NCI-H345 (cell line): ENCODE measurements at regions not wholly inside any gene's neighbourhood (a gene's known extent, or its start where the extent isn't known, plus 50 kb on each side); places are given as distances from the start of the nearest gene placed in this dataset.
"Not testable (repeated sequence)": the region's sequence is repeated elsewhere in the genome, so short reads cannot be mapped to it uniquely, and the experiment has no call there.

Source experiments
- DNase-seq: peaks from one replicate; lab custom pipeline; 2025; lab: John Stamatoyannopoulos, UW

DNA sequence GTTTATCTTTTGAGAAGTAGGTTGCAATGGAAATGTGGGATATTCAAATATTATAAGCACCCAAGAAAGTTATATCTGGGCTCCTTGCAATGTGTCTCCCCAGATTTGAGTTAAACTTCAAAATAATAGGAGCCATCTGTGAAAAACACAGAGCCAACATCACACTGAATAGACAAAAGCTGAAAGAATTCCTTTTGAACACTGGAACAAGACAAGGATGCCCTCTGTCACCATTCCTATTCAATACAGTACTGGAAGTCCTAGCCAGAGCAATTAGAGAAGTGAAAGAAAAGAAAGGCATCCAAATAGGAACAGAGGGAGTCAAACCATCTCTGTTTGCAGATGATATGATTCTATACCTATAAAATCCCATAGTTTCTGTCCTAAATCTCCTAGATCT, 114.3 kb upstream of the IL1RAPL1 start:
- DNase-seq: no peak

DNA sequence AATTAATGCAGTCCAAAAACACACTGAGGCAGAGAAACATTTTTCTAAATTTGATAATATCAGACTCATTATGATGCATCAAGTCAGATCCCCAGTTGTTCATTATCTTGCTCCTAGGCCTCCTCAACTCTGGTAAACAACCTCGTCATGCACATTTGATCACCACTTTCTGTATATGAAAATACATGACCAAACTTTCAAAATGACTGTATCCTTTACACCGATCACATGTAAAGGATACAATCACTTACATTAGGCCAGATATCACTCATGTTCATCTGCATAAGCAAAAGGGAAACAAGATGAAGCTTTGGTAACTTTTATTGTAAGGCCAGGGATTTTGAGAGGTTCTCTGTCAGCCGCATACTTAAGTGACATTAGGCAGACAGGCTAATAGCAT, 99.4 kb upstream of the IL1RAPL1 start:
- no peak for DNase-seq

DNA sequence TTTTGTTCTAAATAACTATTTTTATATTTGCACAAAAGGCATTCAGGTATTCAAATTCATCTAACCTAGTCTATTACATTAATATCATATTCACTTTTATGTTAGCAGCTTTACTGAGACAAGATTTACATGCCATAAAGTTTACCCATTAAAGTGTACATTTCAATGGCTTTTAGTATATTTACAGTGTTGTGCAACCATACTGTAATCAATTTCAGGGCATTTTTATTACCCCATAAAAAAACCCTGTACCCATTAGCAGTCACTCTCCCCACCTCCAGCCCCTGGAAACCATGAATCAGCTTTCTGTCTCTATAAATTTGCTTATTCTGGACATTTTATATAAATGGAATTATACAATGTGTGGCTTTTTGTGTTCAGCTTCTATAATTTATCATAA, 95.9 kb upstream of the IL1RAPL1 start:
- DNase-seq: no peak

DNA sequence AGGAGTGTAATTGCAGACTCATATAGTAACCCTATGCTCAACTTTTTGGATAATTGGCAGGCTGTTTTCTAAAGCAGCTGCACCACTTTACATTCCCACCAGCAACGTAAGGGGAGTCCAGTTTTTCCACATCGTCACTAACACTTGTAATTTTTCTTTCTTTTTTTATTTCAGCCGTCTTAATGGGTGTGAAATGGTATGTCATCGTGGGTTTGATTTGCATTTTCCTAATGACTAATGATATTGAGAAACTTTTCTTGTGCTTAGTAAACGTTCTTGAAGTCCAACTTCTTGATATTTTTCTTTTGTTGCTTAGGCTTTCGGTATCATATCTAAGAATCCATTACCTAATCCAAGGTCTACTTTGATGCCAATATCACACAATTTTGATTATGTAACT, 95.3 kb upstream of the IL1RAPL1 start:
- DNase-seq: no peak

DNA sequence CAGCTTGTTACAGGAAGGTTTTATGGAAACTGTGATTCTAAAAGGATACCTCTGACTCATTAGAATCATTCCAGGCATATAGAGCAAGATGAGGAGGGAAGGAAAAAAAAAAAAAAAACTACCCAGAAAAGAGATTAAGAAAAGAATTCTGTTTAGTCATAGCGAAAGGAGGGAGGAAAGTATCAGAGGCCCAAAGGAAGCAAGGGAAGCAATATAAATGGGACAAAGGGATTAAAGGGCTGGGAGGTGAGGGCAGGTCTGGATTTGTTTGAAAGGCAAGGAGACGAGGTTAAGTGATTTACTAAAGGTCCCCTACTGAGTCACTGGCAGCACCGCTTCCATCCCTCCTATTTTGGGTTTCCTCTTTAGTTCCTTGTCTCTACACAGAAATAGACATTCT, 88.6 kb upstream of the IL1RAPL1 start:
- peak; percentile 18 for DNase-seq

DNA sequence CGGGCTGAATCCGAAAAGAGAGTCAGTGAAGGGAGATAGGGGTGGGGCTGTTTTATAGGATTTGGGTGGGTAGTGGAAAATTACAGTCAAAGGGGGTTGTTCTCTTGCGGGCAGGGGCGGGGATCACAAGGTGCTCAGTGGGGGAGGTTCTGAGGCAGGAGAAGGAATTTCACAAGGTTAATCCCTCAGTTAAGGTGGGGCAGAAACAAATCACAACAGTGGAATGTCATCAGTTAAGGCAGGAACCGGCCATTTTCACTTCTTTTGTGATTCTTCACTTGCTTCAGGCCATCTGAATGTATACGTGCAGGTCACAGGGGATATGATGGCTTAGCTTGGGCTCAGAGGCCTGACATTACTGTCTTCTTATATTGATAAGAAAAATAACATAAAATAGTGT, 84.6 kb upstream of the IL1RAPL1 start:
- not testable (repeated sequence) for DNase-seq

DNA sequence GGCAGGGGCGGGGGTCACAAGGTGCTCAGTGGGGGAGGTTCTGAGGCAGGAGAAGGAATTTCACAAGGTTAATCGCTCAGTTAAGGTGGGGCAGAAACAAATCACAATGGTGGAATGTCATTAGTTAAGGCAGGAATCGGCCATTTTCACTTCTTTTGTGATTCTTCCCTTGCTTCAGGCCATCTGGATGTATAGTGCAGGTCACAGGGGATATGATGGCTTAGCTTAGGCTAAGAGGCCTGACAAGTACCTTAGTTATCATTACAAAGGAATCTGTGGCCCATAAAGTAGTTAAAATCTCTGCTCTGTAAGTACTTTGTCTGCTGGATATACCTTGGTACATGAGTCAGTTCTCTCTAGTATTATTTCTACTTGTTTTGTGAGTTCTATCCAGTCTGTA, 79.6 kb upstream of the IL1RAPL1 start:
- not testable (repeated sequence) for DNase-seq

DNA sequence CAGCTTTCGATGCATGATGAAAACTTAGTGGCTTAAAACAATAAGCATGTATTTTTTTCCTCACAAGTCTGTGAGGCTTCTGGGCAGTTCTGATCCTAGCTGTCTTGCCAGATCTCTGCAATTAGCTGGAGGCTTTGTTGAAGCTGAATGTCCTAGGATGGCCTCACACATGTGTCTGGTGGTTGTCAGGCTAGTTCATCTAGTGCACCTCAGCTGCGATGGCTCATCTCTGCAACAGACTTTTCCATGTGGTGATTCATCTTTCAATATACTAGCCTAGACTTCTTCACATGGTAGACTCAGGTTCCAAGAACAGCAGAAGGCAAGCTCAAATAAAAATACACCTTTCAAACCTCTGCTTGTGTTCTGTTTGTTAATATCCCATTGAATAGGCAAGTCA, 66.5 kb upstream of the IL1RAPL1 start:
- no peak for DNase-seq

DNA sequence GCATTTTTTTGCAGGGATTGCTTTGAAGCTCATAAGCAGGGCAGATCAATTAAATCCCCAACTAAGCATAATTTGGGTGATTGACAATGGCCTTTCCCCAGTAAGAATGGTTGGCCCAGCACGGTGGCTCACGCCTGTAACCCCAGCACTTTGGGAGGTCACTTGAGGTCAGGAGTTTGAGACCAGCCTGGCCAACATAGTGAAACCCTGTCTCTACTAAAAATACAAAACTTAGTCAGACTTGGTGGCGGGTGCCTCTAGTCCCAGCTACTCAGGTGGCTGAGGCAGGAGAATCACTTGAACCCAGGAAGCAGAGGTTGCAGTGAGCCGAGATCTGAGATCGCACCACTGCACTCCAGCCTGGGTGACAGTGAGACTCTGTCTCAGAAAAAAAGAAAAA, 58.9 kb upstream of the IL1RAPL1 start:
- DNase-seq: not testable (repeated sequence)
